Mesothelial cell of epicardium (in vitro differentiated cells): ENCODE measurements at regions not wholly inside any gene's neighbourhood (a gene's known extent, or its start where the extent isn't known, plus 50 kb on each side); places are given as distances from the start of the nearest gene placed in this dataset.

Experiments
- DNase-seq, 2 experiments: peaks; one replicate each; pipeline ENCODE4 v3.0.0; 2021; ENCODE audit warnings: low spot score in 2 of 2; ENCODE audit not compliant: unreplicated experiment in 2 of 2
- H3K27ac Mint-ChIP-seq: 2 replicates; pipeline ENCODE4 v1.8.0; 2021; ENCODE audit warnings: mixed read lengths
- H3K27me3 Mint-ChIP-seq: 2 replicates; pipeline ENCODE4 v1.8.0; 2021; ENCODE audit warnings: low read depth, mixed read lengths
- H3K36me3 Mint-ChIP-seq: 2 replicates; pipeline ENCODE4 v1.8.0; 2021; ENCODE audit warnings: mixed read lengths
- H3K4me1 Mint-ChIP-seq: 2 replicates; pipeline ENCODE4 v1.8.0; 2021; ENCODE audit warnings: mixed read lengths
- H3K4me3 Mint-ChIP-seq: 2 replicates; pipeline ENCODE4 v1.8.0; 2021; ENCODE audit warnings: mild to moderate bottlenecking, moderate library complexity, mixed read lengths
- H3K9me3 Mint-ChIP-seq: 2 replicates; pipeline ENCODE4 v1.8.0; 2021; ENCODE audit warnings: mixed read lengths
- CTCF ChIP-seq: fragments of 200-600 bp; sonication (generic); IDR thresholded peaks from one replicate; pipeline ENCODE4 v1.5.0; 2021; ENCODE audit warnings: antibody characterized with exemption; ENCODE audit not compliant: unreplicated experiment

- no peak for DNase-seq
- Mint-ChIP-seq H3K9me3 (peaks cover 4% of the 10 kb centered on the region), H3K27ac (no peak overlapping the region), H3K4me1 (peaks cover 32% of the 10 kb centered on the region), H3K36me3 (no peaks in the 10 kb centered on the region), H3K27me3 (no peaks in the 10 kb centered on the region), H3K4me3 (no peak overlapping the region)
- no peak for TF ChIP-seq CTCF
Observed at GRCh38 chr4:138088449-138089208, 153.5 kb downstream of the SLC7A11 start.

GRCh38 chr4:138087066-138087719, 155.0 kb downstream of the SLC7A11 start:
- TF ChIP-seq CTCF, result no peak
- H3K4me3 Mint-ChIP-seq, result no peak overlapping the region
- H3K27me3 Mint-ChIP-seq, result no peaks in the 10 kb centered on the region
- H3K27ac Mint-ChIP-seq, result peak overlapping the region; percentile 33
- no peak for DNase-seq
- no peaks in the 10 kb centered on the region for H3K36me3 Mint-ChIP-seq
- peaks cover 4% of the 10 kb centered on the region for H3K9me3 Mint-ChIP-seq
- peaks cover 32% of the 10 kb centered on the region for H3K4me1 Mint-ChIP-seq

GRCh38 chr4:138086611-138087041, 155.5 kb downstream of the SLC7A11 start:
- Mint-ChIP-seq H3K9me3 (peaks cover 4% of the 10 kb centered on the region), H3K27ac (peak overlapping the region; percentile 33), H3K27me3 (no peaks in the 10 kb centered on the region), H3K36me3 (no peaks in the 10 kb centered on the region), H3K4me1 (peaks cover 32% of the 10 kb centered on the region), H3K4me3 (no peak overlapping the region)
- TF ChIP-seq CTCF, result no peak
- DNase-seq, result no peak

GRCh38 chr4:138085736-138086305, 156.3 kb downstream of the SLC7A11 start:
- Mint-ChIP-seq H3K9me3 (peaks cover 4% of the 10 kb centered on the region), H3K4me3 (no peak overlapping the region), H3K36me3 (no peaks in the 10 kb centered on the region), H3K4me1 (peaks cover 25% of the 10 kb centered on the region), H3K27ac (no peak overlapping the region), H3K27me3 (no peaks in the 10 kb centered on the region)
- DNase-seq, result no peak
- no peak for TF ChIP-seq CTCF

GRCh38 chr4:138078751-138079520, 163.2 kb downstream of the SLC7A11 start:
- no peak for TF ChIP-seq CTCF
- no peak overlapping the region for H3K4me3 Mint-ChIP-seq
- peaks cover 3% of the 10 kb centered on the region for H3K9me3 Mint-ChIP-seq
- H3K4me1 Mint-ChIP-seq, result no peaks in the 10 kb centered on the region
- no peaks in the 10 kb centered on the region for H3K36me3 Mint-ChIP-seq
- H3K27me3 Mint-ChIP-seq, result no peaks in the 10 kb centered on the region
- DNase-seq, result no peak
- no peak overlapping the region for H3K27ac Mint-ChIP-seq
